Activated naive CD8-positive, alpha-beta T cell treated with anti-CD3 and anti-CD28 coated beads for 36 hours (primary cell): ENCODE measurements at regions not wholly inside any gene's neighbourhood (a gene's known extent, or its start where the extent isn't known, plus 50 kb on each side); places are given as distances from the start of the nearest gene placed in this dataset.
"Not testable (repeated sequence)": the region's sequence is repeated elsewhere in the genome, so short reads cannot be mapped to it uniquely, and the experiment has no call there.

Experiments
- DNase-seq: peaks from one replicate; pipeline ENCODE4 v3.0.0; 2021
- H3K27ac Mint-ChIP-seq: one replicate; pipeline ENCODE4 v1.8.0; 2022; ENCODE audit warnings: mild to moderate bottlenecking, moderate library complexity, mixed read lengths
- H3K27me3 Mint-ChIP-seq: one replicate; pipeline ENCODE4 v1.8.0; 2022; ENCODE audit warnings: mild to moderate bottlenecking, mixed read lengths
- H3K36me3 Mint-ChIP-seq: one replicate; pipeline ENCODE4 v1.8.0; 2021; ENCODE audit warnings: mild to moderate bottlenecking, mixed read lengths
- H3K4me1 Mint-ChIP-seq: one replicate; pipeline ENCODE4 v1.8.0; 2021; ENCODE audit warnings: mixed read lengths
- H3K4me3 Mint-ChIP-seq: one replicate; pipeline ENCODE4 v1.8.0; 2022; ENCODE audit warnings: mild to moderate bottlenecking, moderate library complexity, mixed read lengths
- H3K9me3 Mint-ChIP-seq: one replicate; pipeline ENCODE4 v1.8.0; 2022; ENCODE audit warnings: mixed read lengths

- H3K27ac Mint-ChIP-seq: no peak overlapping the region
- peaks cover 2% of the 10 kb centered on the region for H3K9me3 Mint-ChIP-seq
- H3K27me3 Mint-ChIP-seq: peaks cover 5% of the 10 kb centered on the region
- H3K4me1 Mint-ChIP-seq: no peaks in the 10 kb centered on the region
- H3K36me3 Mint-ChIP-seq: no peaks in the 10 kb centered on the region
- DNase-seq: no peak
- H3K4me3 Mint-ChIP-seq: no peak overlapping the region
Observed at GRCh38 chr10:28449382-28449781, 83.5 kb upstream of the WAC start.

- no peak for DNase-seq
- Mint-ChIP-seq H3K4me1 (no peaks in the 10 kb centered on the region), H3K4me3 (no peak overlapping the region), H3K27me3 (peaks cover 5% of the 10 kb centered on the region), H3K27ac (no peak overlapping the region), H3K36me3 (no peaks in the 10 kb centered on the region), H3K9me3 (peaks cover 2% of the 10 kb centered on the region)
Observed at GRCh38 chr10:28449926-28450325, 83.0 kb upstream of the WAC start.

GRCh38 chr10:28453926-28454325 is 79.0 kb upstream of the WAC start:
- Mint-ChIP-seq H3K4me3 (no peak overlapping the region), H3K4me1 (no peaks in the 10 kb centered on the region), H3K27me3 (peaks cover 14% of the 10 kb centered on the region), H3K36me3 (no peaks in the 10 kb centered on the region), H3K27ac (no peak overlapping the region), H3K9me3 (peaks cover 2% of the 10 kb centered on the region)
- DNase-seq: no peak

- peaks cover 2% of the 10 kb centered on the region for H3K9me3 Mint-ChIP-seq
Observed at GRCh38 chr10:28457110-28457509, 75.8 kb upstream of the WAC start.

GRCh38 chr10:28457873-28458272 is 75.0 kb upstream of the WAC start:
- not testable (repeated sequence) for H3K4me1 Mint-ChIP-seq, H3K4me3 Mint-ChIP-seq, H3K36me3 Mint-ChIP-seq, H3K27ac Mint-ChIP-seq, H3K9me3 Mint-ChIP-seq, DNase-seq
- peaks cover 14% of the 10 kb centered on the region for H3K27me3 Mint-ChIP-seq

More at GRCh38 chr10:28457110-28457509, 75.8 kb upstream of the WAC start:
- no peaks in the 10 kb centered on the region for H3K36me3 Mint-ChIP-seq
- peaks cover 14% of the 10 kb centered on the region for H3K27me3 Mint-ChIP-seq
- H3K4me3 Mint-ChIP-seq: no peak overlapping the region
- no peaks in the 10 kb centered on the region for H3K4me1 Mint-ChIP-seq
- DNase-seq: no peak
- H3K27ac Mint-ChIP-seq: no peak overlapping the region

- no peak overlapping the region for H3K4me3 Mint-ChIP-seq
Observed at GRCh38 chr10:28459453-28460144, 73.3 kb upstream of the WAC start.

GRCh38 chr10:28463141-28463540 is 69.8 kb upstream of the WAC start:
- no peaks in the 10 kb centered on the region for H3K36me3 Mint-ChIP-seq
- H3K27ac Mint-ChIP-seq: no peak overlapping the region
- no peaks in the 10 kb centered on the region for H3K9me3 Mint-ChIP-seq
- peaks cover 4% of the 10 kb centered on the region for H3K27me3 Mint-ChIP-seq
- no peaks in the 10 kb centered on the region for H3K4me1 Mint-ChIP-seq
- H3K4me3 Mint-ChIP-seq: no peak overlapping the region
- no peak for DNase-seq

More at GRCh38 chr10:28459453-28460144, 73.3 kb upstream of the WAC start:
- Mint-ChIP-seq H3K9me3 (no peaks in the 10 kb centered on the region), H3K36me3 (no peaks in the 10 kb centered on the region), H3K27ac (no peak overlapping the region), H3K27me3 (peaks cover 9% of the 10 kb centered on the region), H3K4me1 (no peaks in the 10 kb centered on the region)
- DNase-seq: no peak

- no peaks in the 10 kb centered on the region for H3K9me3 Mint-ChIP-seq
- DNase-seq: no peak
- H3K4me3 Mint-ChIP-seq: no peak overlapping the region
- no peaks in the 10 kb centered on the region for H3K36me3 Mint-ChIP-seq
- no peaks in the 10 kb centered on the region for H3K27me3 Mint-ChIP-seq
- no peak overlapping the region for H3K27ac Mint-ChIP-seq
- no peaks in the 10 kb centered on the region for H3K4me1 Mint-ChIP-seq
Observed at GRCh38 chr10:28463676-28464395, 69.1 kb upstream of the WAC start.

- Mint-ChIP-seq H3K27me3 (no peaks in the 10 kb centered on the region), H3K4me1 (no peaks in the 10 kb centered on the region), H3K36me3 (no peaks in the 10 kb centered on the region), H3K9me3 (no peaks in the 10 kb centered on the region), H3K4me3 (no peak overlapping the region), H3K27ac (no peak overlapping the region)
- no peak for DNase-seq
Observed at GRCh38 chr10:28467615-28468014, 65.3 kb upstream of the WAC start.

- Mint-ChIP-seq H3K27ac (no peak overlapping the region), H3K9me3 (no peaks in the 10 kb centered on the region), H3K36me3 (no peaks in the 10 kb centered on the region), H3K4me1 (no peaks in the 10 kb centered on the region), H3K27me3 (no peaks in the 10 kb centered on the region), H3K4me3 (no peak overlapping the region)
- DNase-seq: no peak
Observed at GRCh38 chr10:28468707-28469483, 64.0 kb upstream of the WAC start.

- Mint-ChIP-seq H3K4me1 (no peaks in the 10 kb centered on the region), H3K9me3 (no peaks in the 10 kb centered on the region), H3K27ac (no peak overlapping the region), H3K4me3 (no peak overlapping the region), H3K27me3 (no peaks in the 10 kb centered on the region), H3K36me3 (no peaks in the 10 kb centered on the region)
- DNase-seq: no peak
Observed at GRCh38 chr10:28470873-28471651, 61.9 kb upstream of the WAC start.

- H3K36me3 Mint-ChIP-seq: no peaks in the 10 kb centered on the region
- H3K4me1 Mint-ChIP-seq: no peaks in the 10 kb centered on the region
- DNase-seq: no peak
- peaks cover 4% of the 10 kb centered on the region for H3K27me3 Mint-ChIP-seq
- H3K9me3 Mint-ChIP-seq: no peaks in the 10 kb centered on the region
- H3K27ac Mint-ChIP-seq: no peak overlapping the region
- H3K4me3 Mint-ChIP-seq: no peak overlapping the region
Observed at GRCh38 chr10:28471652-28472050, 61.3 kb upstream of the WAC start.

- no peak for DNase-seq
- Mint-ChIP-seq H3K4me3 (no peak overlapping the region), H3K4me1 (no peaks in the 10 kb centered on the region), H3K9me3 (no peaks in the 10 kb centered on the region), H3K27me3 (peaks cover 7% of the 10 kb centered on the region), H3K36me3 (no peaks in the 10 kb centered on the region), H3K27ac (no peak overlapping the region)
Observed at GRCh38 chr10:28478646-28479045, 54.3 kb upstream of the WAC start.

- Mint-ChIP-seq H3K27me3 (peaks cover 7% of the 10 kb centered on the region), H3K4me1 (no peaks in the 10 kb centered on the region), H3K27ac (no peak overlapping the region), H3K4me3 (no peak overlapping the region), H3K36me3 (no peaks in the 10 kb centered on the region), H3K9me3 (no peaks in the 10 kb centered on the region)
- no peak for DNase-seq
Observed at GRCh38 chr10:28479425-28479865, 53.5 kb upstream of the WAC start.
